SW 1271 (cell line): ENCODE measurements at regions not wholly inside any gene's neighbourhood (a gene's known extent, or its start where the extent isn't known, plus 50 kb on each side); places are given as distances from the start of the nearest gene placed in this dataset.
"Not testable (repeated sequence)": the region's sequence is repeated elsewhere in the genome, so short reads cannot be mapped to it uniquely, and the experiment has no call there.

Source experiments
- DNase-seq, 2 experiments: peaks; one replicate each; lab custom pipeline; 2025; lab: John Stamatoyannopoulos, UW

DNA sequence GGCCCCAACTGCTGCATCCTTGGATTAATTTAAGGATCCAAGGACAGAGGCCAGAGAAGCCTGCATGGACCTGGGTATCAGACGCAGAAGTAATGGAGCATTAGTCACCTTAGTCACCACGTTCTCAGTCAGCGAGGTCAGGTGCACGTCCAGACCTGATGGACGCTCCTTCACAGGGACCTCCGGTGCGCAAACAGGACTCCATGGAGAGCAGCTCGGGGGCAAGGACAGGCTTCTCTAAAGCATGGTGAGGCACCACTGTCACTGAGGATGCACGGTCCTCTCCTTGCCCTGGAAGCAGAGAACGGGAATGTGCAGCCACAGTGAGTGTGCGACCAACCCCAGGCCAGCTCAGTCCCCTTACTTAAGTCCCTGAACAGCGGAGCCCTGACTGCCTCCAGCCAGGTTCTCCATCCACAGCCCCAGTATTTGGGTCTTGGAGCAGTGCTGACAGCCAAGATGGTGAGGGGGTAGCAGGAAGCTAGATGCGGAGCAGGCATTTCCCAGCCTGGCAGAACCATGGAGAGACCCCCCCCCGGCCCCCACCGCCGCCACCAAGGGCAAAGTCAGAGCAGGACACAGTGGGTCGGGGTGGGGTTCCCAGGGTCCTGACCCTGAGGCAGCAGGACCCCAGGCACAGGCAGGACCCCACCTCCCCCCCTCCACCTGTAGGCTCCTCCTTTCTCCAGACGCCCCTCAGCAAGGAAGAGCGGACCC lies 253.4 kb upstream of the SFSWAP start:
- no peak for DNase-seq

DNA sequence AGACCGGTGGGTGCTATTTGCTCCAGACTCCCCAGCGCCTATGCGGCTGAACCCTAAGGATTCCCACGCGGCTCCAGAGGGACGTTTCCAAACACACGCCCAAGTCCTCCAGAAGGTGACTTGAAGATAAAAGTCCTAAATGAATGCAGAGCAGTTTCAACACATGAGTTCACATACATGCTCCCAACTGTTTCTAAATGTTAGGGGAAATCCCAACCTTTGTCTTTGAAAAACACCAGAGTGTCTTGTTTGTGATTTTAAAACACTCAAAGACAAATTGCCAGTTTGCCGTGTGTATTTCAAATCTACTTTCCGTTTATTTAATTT lies 252.9 kb upstream of the SFSWAP start:
- no peak for DNase-seq

DNA sequence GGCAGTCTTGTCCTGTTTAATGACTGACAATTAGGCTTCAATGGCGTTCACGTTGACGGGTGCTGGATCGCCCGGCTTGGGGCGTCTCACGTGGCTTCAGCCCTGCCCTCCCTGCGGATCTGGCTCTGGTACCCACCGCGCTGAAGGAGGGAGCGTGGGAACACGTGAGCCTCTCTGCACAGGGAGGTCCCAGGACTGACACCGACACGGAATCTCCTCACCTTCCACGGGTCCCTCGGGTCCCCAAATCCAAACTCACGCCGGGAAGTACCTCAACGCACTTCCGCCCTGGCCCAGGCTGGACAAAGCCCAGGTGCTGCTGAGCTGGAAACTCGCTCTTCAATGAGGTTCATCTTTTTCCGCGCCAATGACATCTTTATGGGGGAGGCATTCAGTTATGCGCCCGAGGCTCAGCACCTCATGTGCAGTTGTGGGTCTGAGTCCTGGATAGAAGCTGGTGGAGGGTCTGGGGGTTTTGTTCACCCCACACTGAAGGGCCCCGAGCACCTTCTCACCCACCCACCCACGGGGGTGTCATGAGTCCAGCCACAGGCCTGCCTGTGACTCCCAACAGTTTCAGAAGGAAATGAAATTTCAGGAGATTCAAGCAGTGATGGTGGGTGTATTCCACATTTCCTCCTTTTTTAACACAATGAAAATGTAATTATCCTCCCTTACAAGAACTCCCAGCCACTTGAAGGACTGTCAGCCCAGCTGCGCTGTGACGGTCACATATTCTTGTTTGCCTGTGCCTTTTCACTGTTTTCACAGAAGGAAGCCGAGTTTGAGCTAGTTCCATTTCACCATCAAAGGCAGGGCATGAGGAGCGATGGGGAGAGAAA lies 251.7 kb upstream of the SFSWAP start:
- no peak for DNase-seq

DNA sequence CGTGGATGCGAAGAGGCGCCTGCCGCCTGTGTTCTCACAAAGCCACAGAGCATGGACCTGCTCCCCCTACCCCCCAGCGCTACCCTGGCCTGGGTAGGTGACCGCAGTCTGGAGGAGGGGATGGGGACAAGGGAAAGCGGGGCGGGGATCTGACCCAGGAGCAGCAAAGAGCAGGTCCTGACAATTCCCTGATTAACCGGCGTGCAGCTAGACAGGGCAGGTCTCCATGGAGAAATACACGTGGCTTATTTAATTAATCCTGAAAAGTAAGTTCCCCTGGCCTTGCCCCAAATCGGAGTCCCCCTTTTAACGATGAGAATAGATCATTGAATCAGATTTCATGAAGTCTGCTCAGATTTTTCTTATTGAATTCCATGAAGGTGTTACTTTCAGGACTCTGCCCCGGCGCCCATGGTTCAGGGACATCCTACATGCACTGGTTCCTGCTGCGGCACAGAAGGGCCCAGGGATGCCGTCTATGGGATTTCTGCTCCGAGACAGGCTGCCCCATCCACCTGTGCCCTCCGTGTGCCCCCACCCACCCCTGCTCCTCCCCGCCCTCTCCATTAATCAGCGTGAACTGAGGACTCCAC lies 251.0 kb upstream of the SFSWAP start:
- no peak for DNase-seq

GRCh38 chr12:131460520-131460919 lies 250.4 kb upstream of the SFSWAP start:
- DNase-seq: no peak

DNA sequence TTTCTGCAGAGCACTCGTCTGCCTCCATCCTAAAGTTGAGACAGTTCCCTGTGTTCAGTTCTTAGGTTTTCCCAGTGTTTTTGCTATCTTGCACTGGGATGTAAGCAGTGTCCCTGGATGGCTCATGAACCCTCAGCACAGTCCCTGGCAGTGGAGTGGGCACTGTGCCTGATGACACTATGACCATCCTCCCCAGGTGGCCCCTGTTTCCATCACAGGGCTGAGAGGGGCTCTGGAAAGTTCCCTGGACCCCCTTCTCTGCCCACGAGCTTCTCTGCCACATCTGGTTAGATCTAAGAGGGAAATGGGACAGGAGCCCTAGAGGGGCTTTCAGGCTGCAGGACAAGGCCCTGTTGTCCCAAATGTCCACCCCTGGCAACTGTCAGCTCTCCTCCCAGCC lies 249.8 kb upstream of the SFSWAP start:
- DNase-seq: no peak

DNA sequence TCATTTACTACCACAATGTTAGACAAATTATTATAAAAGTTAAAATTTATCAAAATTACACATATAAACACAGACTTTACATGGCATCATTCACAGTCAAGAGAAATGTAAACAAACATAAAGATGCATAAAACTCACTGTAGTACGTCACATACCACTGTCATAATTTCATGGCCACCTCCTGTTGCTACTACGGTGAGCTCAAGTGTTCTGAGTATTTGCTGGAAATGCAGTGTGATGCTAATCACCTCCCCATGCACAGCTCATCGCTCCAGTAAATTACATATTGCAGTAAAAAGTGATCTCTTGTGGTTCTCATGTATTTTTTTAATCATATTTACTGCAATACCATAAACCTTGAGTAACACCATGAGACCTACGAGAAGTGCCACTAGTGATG lies 247.7 kb upstream of the SFSWAP start:
- no peak for DNase-seq

DNA sequence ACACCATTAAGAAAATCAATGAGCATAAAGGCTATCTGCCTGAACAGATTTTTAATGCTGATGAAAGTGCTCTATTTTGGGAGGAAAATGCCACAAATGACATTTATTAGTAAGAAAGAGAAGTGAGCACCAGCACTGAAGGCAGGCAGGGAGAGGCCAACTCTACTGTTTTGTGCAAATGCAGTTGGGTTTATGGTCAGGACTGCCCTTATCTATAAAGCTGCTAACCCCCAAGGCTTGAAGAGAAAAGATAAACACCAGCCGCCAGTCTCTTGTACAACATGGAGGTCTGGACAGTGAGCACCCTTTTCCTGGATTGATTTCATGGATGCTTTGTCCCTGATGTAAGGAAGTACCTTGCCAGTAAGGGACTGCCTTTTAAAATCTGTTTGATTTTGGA lies 246.8 kb upstream of the SFSWAP start:
- no peak for DNase-seq

- DNase-seq: no peak
Observed at GRCh38 chr12:131466306-131466705, 244.6 kb upstream of the SFSWAP start.

- DNase-seq: no peak
Observed at GRCh38 chr12:131466932-131467331, 244.0 kb upstream of the SFSWAP start.

DNA sequence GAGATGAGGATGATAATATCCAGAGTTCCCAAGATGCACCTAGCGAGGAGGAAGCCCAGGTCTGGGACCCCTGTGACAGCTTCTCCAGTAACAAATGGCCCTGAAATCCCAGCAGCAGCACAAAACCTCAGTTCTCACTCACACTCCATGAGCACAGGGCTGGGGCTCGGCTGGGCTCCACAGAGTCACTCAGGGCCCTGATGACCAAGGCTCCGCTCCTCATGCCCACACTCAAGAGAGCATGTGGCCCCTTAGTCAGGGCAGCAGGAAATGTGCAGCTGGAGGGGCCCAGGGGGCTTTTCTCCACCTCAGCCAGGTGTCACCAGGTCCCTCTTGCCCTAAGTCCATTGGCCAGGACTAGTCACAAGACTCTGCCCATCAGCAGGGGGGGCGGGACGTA lies 242.7 kb upstream of the SFSWAP start:
- no peak for DNase-seq

GRCh38 chr12:131469945-131470344 lies 240.9 kb upstream of the SFSWAP start:
- DNase-seq: not testable (repeated sequence)

DNA sequence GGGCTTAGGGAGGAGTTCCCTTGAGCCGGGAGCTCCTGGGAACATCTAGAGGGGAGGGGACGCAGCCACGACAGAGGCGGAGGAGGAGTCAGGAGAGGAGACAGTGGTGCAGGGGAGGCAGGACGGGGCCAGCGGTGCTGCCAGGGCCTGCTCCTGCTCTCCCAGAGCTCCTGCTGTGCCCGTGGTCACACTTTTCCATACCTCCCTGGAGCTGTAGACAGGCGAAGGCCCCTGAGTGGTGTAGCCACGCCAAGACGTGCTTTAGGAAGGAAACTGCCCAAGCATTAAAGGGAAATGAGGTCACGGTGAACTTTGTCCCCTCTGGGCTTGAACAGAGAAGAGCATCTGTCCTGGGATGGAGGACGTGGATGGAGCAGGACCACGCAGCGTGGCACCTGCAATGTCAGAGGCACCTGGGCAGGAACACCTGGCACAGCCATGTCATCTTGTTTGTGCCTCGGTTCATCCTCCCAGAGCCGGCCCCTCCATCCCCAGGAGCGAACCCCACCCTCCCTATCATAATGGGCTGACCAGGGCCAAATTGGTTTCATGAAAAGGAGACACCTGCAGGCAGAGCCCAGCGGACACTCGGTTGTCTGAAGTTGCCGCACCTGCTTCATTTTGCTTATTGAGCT lies 239.5 kb upstream of the SFSWAP start:
- DNase-seq: no peak

DNA sequence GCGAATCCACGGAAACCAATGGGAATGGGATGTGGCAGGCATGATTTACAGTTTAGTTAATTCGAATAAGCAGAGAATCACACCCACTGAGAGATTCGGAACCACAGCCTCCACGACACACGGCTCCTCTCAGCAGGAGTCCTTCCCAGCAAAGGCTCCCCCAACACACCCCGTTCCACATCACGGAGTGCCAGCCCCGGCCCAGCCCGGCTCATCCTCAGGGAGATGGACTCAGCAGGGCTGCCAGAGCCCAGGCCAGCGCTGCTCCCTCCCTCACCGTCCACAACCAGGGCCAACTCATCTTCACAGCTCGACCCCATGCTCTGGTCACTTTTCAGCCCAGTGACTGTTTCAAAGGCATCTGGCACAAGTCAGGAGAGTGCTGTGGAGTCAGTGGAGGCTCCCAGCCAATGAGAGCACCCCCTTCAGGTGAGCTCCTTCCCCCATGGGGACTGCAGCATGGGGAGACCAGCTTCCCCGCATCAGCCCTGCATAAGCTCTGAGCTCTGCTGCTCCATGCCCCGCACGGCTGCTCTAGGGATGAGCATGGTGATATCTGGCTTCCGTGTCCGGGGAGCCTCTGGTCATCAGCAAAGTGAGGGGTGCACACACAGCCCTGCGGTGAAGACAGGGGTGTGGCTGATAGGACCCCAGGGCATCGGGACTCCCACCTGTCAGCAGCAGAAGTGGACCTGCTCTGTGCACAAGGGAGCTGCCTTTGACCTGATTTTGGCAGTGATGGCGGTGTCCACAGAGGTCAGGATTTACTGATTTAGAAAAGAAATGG lies 238.8 kb upstream of the SFSWAP start:
- DNase-seq: no peak

- DNase-seq: no peak
Observed at GRCh38 chr12:131473261-131473660, 237.6 kb upstream of the SFSWAP start.

DNA sequence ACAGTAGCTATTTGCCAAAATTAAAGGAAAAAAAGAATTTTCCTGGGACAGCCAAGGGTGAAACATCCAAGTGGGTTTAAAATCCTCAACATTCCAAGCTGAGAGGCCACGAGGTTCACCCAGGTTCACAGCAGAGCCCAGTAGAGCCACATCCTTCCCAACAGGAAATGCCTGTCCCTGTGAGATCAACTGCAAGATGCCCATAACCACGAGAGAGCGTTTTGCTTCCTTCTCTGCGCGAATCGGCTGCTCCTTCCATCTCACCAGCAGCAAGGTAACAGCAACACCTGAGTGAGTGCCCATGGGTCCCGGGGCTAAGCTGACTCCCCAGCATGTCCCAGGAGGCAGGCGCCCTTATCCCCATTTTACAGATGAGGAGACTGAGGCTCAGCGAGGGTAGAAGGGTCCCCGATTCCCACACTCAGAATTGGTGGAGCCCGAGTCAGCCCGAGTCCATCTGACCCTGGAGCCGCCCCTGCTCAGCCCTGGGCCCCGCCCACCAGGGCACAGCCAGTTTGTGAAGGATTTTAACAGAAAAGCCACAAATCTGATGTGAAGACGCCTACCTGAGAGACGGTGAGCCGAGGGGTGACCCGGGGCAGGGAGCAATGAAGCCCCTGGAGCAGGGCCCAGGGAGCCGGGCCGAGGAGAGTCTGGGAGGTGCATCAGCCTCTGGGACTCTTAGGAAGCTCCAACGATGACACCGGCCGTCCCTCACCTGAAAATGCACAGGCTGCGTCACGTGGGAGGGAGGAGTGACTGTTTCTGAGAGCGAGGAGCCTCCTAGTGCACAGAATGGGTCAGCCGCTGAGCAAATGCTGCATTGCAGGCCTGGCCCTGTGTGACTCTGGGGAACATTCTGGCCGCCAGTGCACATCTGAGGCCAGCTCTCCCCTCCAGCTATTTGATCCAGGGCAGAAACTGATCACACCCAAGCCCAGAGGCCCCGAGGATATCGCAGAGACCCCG lies 236.9 kb upstream of the SFSWAP start:
- no peak for DNase-seq

DNA sequence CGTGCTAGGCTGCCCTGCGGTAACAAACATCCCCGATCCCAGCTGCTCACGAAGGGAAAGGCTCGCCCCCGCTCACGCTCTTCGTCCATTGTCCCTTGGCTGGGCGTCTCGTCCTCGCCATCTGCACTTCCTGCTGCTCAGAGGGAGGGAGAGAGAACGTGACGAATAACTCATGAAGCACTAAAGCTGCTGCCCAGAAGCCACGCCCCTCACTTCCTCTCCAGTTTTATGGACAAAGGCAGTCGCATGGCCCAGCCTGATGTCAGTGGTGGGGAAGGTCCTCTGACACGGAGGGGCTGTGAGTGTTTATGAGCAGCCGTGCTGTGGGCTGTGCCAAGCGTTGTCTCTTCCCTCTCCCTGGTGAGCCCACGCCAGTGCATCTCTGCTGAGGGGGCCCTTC lies 235.9 kb upstream of the SFSWAP start:
- DNase-seq: not testable (repeated sequence)

- DNase-seq: no peak
Observed at GRCh38 chr12:131477613-131478012, 233.3 kb upstream of the SFSWAP start.

GRCh38 chr12:131478468-131478867 lies 232.4 kb upstream of the SFSWAP start:
- no peak for DNase-seq

GRCh38 chr12:131482199-131482598 lies 228.7 kb upstream of the SFSWAP start:
- DNase-seq: no peak

DNA sequence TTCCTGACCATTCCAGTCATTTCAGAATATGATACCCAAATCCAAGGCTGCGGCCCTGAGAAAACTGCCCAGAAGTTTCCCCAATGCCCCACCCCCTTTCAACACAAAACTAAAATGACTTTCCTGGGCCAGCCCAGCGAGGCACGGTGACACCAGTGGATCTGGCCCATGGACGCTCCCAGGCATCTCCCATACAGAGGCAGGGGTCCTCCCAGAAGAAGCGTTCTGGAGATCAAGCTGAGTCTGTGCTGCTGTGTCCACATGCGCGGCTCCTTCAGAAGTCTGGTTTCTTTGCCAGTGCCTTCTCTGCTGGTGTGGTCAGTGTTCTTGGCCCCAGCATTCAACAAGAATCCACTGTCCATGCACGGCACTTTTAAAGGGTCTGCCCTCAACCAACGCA lies 228.2 kb upstream of the SFSWAP start:
- no peak for DNase-seq
